HG02798 (cell line): ENCODE measurements at regions not wholly inside any gene's neighbourhood (a gene's known extent, or its start where the extent isn't known, plus 50 kb on each side); places are given as distances from the start of the nearest gene placed in this dataset.

ENCODE experiments used
- ATAC-seq: cut with Tn5 transposase; IDR thresholded peaks from one replicate; pipeline ENCODE4 v1.9.1; 2021; ENCODE audit warnings: mild to moderate bottlenecking; ENCODE audit not compliant: unreplicated experiment, poor library complexity

- no peak for ATAC-seq
These were observed 77.9 kb upstream of the UQCRFS1 start for GRCh38 chr19:29290853-29291252.

GRCh38 chr19:29292153-29292552 lies 79.2 kb upstream of the UQCRFS1 start:
- ATAC-seq, result no peak

- ATAC-seq, result no peak
These were observed 79.6 kb upstream of the UQCRFS1 start for GRCh38 chr19:29292562-29292961.

GRCh38 chr19:29293292-29293691 lies 80.3 kb upstream of the UQCRFS1 start:
- ATAC-seq, result no peak

- no peak for ATAC-seq
These were observed 80.9 kb upstream of the UQCRFS1 start for GRCh38 chr19:29293736-29294342.

GRCh38 chr19:29294343-29294811 lies 81.4 kb upstream of the UQCRFS1 start:
- ATAC-seq, result no peak

- no peak for ATAC-seq
These were observed 82.3 kb upstream of the UQCRFS1 start for GRCh38 chr19:29295285-29295684.

GRCh38 chr19:29297381-29297780 lies 84.4 kb upstream of the UQCRFS1 start:
- no peak for ATAC-seq

GRCh38 chr19:29299416-29300380 lies 86.7 kb upstream of the UQCRFS1 start:
- ATAC-seq, result no peak

- ATAC-seq, result no peak
These were observed 89.3 kb upstream of the UQCRFS1 start for GRCh38 chr19:29302002-29302928.

GRCh38 chr19:29303069-29303718 lies 90.2 kb upstream of the UQCRFS1 start:
- ATAC-seq, result no peak

- ATAC-seq, result no peak
These were observed 90.8 kb upstream of the UQCRFS1 start for GRCh38 chr19:29303719-29304090.

- ATAC-seq, result no peak
These were observed 92.3 kb upstream of the UQCRFS1 start for GRCh38 chr19:29305268-29305667.

- no peak for ATAC-seq
These were observed 96.1 kb upstream of the UQCRFS1 start for GRCh38 chr19:29308977-29309590.

- ATAC-seq, result no peak
These were observed 96.7 kb upstream of the UQCRFS1 start for GRCh38 chr19:29309637-29310036.

GRCh38 chr19:29311191-29311790 lies 98.3 kb upstream of the UQCRFS1 start:
- no peak for ATAC-seq

- no peak for ATAC-seq
These were observed 102.7 kb upstream of the UQCRFS1 start for GRCh38 chr19:29315556-29316190.

GRCh38 chr19:29318581-29318980 lies 105.6 kb upstream of the UQCRFS1 start:
- no peak for ATAC-seq

GRCh38 chr19:29320086-29320485 lies 107.1 kb upstream of the UQCRFS1 start:
- no peak for ATAC-seq
